DND-41 (cell line): ENCODE measurements at regions not wholly inside any gene's neighbourhood (a gene's known extent, or its start where the extent isn't known, plus 50 kb on each side); places are given as distances from the start of the nearest gene placed in this dataset.

Experiments used
- ATAC-seq: fragments of 200-7000 bp; cut with Tn5 transposase; 3 replicates; pipeline ENCODE4 v1.9.1; 2021; ENCODE audit warnings: low read depth; ENCODE audit not compliant: insufficient read depth
- DNase-seq: peaks from one replicate; pipeline ENCODE4 v3.0.0-alpha.2; 2020
- H2AFZ ChIP-seq: 2 replicates; pipeline ENCODE4 v1.6.0; 2012; ENCODE audit warnings: low read depth, low read length
- H3K27ac ChIP-seq: 2 replicates; pipeline ENCODE4 v1.5.1; 2012; ENCODE audit warnings: low read length, inconsistent platforms
- H3K27me3 ChIP-seq: fragments of 200-600 bp; sonication (generic); 2 replicates; pipeline ENCODE4 v1.6.0; 2012; ENCODE audit warnings: low read length, mild to moderate bottlenecking, inconsistent platforms; ENCODE audit not compliant: insufficient read depth, poor library complexity
- H3K36me3 ChIP-seq: 2 replicates; pipeline ENCODE4 v1.5.1; 2012; ENCODE audit warnings: low read length, inconsistent platforms; ENCODE audit not compliant: insufficient read depth
- H3K4me1 ChIP-seq: 2 replicates; pipeline ENCODE4 v1.5.1; 2012; ENCODE audit warnings: mild to moderate bottlenecking, low read length; ENCODE audit not compliant: insufficient read depth
- H3K4me2 ChIP-seq: 2 replicates; pipeline ENCODE4 v1.6.0; 2012; ENCODE audit warnings: mild to moderate bottlenecking, moderate library complexity, low read length, inconsistent platforms; ENCODE audit not compliant: insufficient read depth
- H3K4me3 ChIP-seq, 2 experiments: fragments of 200-600 bp in 1 of 2; shearing (Covaris generic) in 1 of 2; 2 replicates each; pipeline ENCODE4 v1.5.1; 2012 to 2016; ENCODE audit warnings: inconsistent platforms in 2 of 2, low read length in 2 of 2, mild to moderate bottlenecking in 2 of 2, low read depth in 1 of 2, moderate library complexity in 1 of 2
- H3K79me2 ChIP-seq: 2 replicates; pipeline ENCODE4 v1.6.0; 2012; ENCODE audit warnings: low read length, inconsistent platforms; ENCODE audit not compliant: insufficient read depth
- H3K9ac ChIP-seq: 2 replicates; pipeline ENCODE4 v1.6.0; 2012; ENCODE audit warnings: low read depth, mild to moderate bottlenecking, inconsistent platforms, low read length, moderate library complexity
- H3K9me3 ChIP-seq: 2 replicates; pipeline ENCODE4 v1.5.1; 2012; ENCODE audit warnings: low read length, moderate library complexity, mild to moderate bottlenecking, inconsistent platforms; ENCODE audit not compliant: insufficient read depth, severe bottlenecking
- H4K20me1 ChIP-seq: 2 replicates; pipeline ENCODE4 v1.6.0; 2012; ENCODE audit warnings: low read length; ENCODE audit not compliant: insufficient read depth
- CTCF ChIP-seq: IDR thresholded peaks from 2 replicates; pipeline ENCODE4 v1.5.1; 2012; ENCODE audit warnings: borderline replicate concordance, low read length, moderate library complexity, mild to moderate bottlenecking; ENCODE audit not compliant: poor library complexity, severe bottlenecking; ENCODE audit errors: extremely low read depth
- EZH2 ChIP-seq: IDR thresholded peaks from 3 replicates; pipeline ENCODE4 v1.6.1; 2012; ENCODE audit warnings: borderline replicate concordance, low read depth, mild to moderate bottlenecking, moderate library complexity, low read length, inconsistent platforms; ENCODE audit not compliant: severe bottlenecking

DNA sequence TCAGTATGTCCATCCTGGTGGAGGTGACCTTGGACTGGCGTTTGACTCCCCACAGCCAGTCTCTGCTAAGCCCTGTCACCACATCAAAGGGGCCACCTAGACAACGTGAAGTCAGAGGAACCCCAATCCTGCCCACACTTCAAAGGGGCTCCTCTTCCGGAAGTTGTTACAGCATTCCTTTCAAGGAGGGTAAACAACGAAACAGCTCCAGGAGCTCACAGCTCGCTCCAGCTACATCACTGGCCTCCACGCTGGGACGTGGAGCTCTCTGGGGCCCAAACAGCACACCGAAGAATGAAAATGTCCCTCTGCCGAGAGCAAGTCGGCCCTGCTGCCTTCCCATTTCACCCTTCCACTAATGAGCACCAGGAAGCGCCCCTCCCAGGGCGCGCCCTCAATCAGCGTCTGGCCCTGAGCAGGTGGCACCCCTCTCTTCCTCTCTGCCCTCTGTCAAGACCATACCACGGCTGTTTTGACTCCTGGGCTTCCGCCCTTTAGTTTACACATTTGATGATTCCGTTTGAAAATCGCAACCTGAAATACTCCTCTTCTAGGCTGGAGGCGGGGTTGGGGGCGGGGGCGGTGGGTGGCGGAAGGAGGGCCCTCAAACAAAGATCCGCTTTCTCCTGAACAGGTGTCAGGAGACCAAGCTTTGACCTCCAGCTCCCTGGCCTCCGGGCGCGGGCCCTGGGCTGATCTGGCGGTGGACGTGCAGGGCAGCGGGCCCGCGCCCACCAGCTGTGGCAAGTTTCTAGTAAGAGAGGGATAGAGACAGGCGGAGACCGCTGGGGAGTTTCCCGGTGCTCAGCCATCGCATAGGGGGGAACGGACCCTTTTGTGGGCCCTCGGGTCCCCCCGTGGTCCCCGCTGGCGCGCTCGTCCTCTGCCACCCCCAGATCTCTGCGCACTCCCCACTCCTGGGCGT is 53.1 kb upstream of the KDM7A start:
- no peaks in the 10 kb centered on the region for H3K36me3 ChIP-seq
- no peaks in the 10 kb centered on the region for H4K20me1 ChIP-seq
- H2AFZ ChIP-seq = peak overlapping the region; percentile 64
- no peaks in the 10 kb centered on the region for H3K9me3 ChIP-seq
- H3K4me2 ChIP-seq = peak overlapping the region; percentile 98
- H3K9ac ChIP-seq = peak overlapping the region; percentile 77
- DNase-seq (peak; percentile 69), ATAC-seq (peak; percentile 72)
- no peak for TF ChIP-seq CTCF
- no peak for TF ChIP-seq EZH2
- H3K27me3 ChIP-seq = peaks cover 4% of the 10 kb centered on the region
- H3K27ac ChIP-seq = peak overlapping the region; percentile 76
- peak overlapping the region; percentile 25 to 68; a peak in 3 of 4 replicates for H3K4me3 ChIP-seq
- peaks cover 32% of the 10 kb centered on the region for H3K4me1 ChIP-seq
- no peaks in the 10 kb centered on the region for H3K79me2 ChIP-seq

DNA sequence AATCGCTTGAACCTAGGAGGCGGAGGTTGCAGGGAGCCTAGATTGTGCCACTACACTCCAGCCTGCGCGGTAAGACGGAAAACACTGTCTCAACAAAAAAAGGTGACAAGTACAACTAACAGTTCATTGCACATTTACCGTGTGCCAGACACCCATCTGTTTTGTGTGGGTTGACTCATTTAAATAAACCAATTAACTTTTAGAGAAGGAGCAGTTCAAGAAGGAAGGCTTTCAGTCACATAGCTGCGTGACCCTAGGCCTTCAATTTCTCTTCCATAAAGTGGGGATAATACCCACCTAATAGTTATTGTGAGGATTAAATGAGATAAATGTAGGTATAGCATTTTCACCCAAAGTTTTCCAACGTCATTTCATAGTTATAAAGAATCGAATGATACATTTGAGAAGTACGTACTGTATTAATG is 52.3 kb upstream of the KDM7A start:
- no peak overlapping the region for H2AFZ ChIP-seq
- no peak for DNase-seq
- no peak overlapping the region; the same call in 1 of the 2 replicates for H3K9ac ChIP-seq
- no peaks in the 10 kb centered on the region for H3K79me2 ChIP-seq
- no peak overlapping the region for H3K4me3 ChIP-seq
- H3K4me2 ChIP-seq = peak overlapping the region; percentile 98
- H3K27me3 ChIP-seq = peaks cover 4% of the 10 kb centered on the region
- TF ChIP-seq EZH2 (no peak), CTCF (no peak)
- no peaks in the 10 kb centered on the region for H3K36me3 ChIP-seq
- ATAC-seq = no peak
- peaks cover 32% of the 10 kb centered on the region for H3K4me1 ChIP-seq
- no peaks in the 10 kb centered on the region for H3K9me3 ChIP-seq
- H3K27ac ChIP-seq = peak overlapping the region; percentile 76; the same call in 1 of the 2 replicates
- no peaks in the 10 kb centered on the region for H4K20me1 ChIP-seq
